Mesendoderm (in vitro differentiated cells): ENCODE measurements at regions not wholly inside any gene's neighbourhood (a gene's known extent, or its start where the extent isn't known, plus 50 kb on each side); places are given as distances from the start of the nearest gene placed in this dataset.

Experiments
- DNase-seq: peaks from one replicate; pipeline ENCODE4 v3.0.0; 2013
- H2AK5ac ChIP-seq: 2 replicates; pipeline ENCODE4 v1.6.1; 2013; ENCODE audit warnings: low read length, inconsistent platforms
- H2BK120ac ChIP-seq: 2 replicates; pipeline ENCODE4 v1.6.1; 2013; ENCODE audit warnings: low read depth, mild to moderate bottlenecking, low read length, moderate library complexity, mixed read lengths
- H2BK15ac ChIP-seq: replicated peaks from 2 replicates; pipeline ENCODE4 v1.6.1; 2013; ENCODE audit warnings: low read depth, mild to moderate bottlenecking, moderate library complexity
- H2BK5ac ChIP-seq: 2 replicates; pipeline ENCODE4 v1.6.1; 2013; ENCODE audit warnings: low read length, inconsistent platforms
- H3K18ac ChIP-seq: 2 replicates; pipeline ENCODE4 v1.6.1; 2013; ENCODE audit warnings: mild to moderate bottlenecking, low read length, mixed read lengths
- H3K23ac ChIP-seq: one replicate; pipeline ENCODE4 v1.6.1; 2013; ENCODE audit warnings: low read length
- H3K27ac ChIP-seq: 2 replicates; pipeline ENCODE4 v1.5.1; 2013; ENCODE audit warnings: low read depth, mild to moderate bottlenecking, inconsistent platforms, low read length, moderate library complexity
- H3K27me3 ChIP-seq: 2 replicates; pipeline ENCODE4 v1.6.1; 2013; ENCODE audit warnings: low read length, control low read depth, mild to moderate bottlenecking, inconsistent platforms; ENCODE audit not compliant: insufficient read depth, poor library complexity
- H3K36me3 ChIP-seq: 2 replicates; pipeline ENCODE4 v1.6.1; 2013; ENCODE audit warnings: low read length, inconsistent platforms; ENCODE audit not compliant: control insufficient read depth, insufficient read depth
- H3K4ac ChIP-seq: one replicate; pipeline ENCODE4 v1.6.1; 2013; ENCODE audit warnings: low read depth, mild to moderate bottlenecking, low read length, moderate library complexity
- H3K4me1 ChIP-seq: 2 replicates; pipeline ENCODE4 v1.6.1; 2013; ENCODE audit warnings: low read depth, low read length, inconsistent platforms; ENCODE audit not compliant: control insufficient read depth
- H3K4me2 ChIP-seq: 2 replicates; pipeline ENCODE4 v1.6.1; 2013; ENCODE audit warnings: low read length
- H3K4me3 ChIP-seq: 2 replicates; pipeline ENCODE4 v1.5.1; 2013; ENCODE audit warnings: mild to moderate bottlenecking, low read length
- H3K56ac ChIP-seq: one replicate; pipeline ENCODE4 v1.6.1; 2013; ENCODE audit warnings: low read length
- H3K79me1 ChIP-seq: 2 replicates; pipeline ENCODE4 v1.6.1; 2013; ENCODE audit warnings: low read length, inconsistent platforms
- H3K79me2 ChIP-seq: 2 replicates; pipeline ENCODE4 v1.6.1; 2013; ENCODE audit warnings: mild to moderate bottlenecking, low read length; ENCODE audit not compliant: control insufficient read depth, insufficient read depth
- H3K9ac ChIP-seq: 2 replicates; pipeline ENCODE4 v1.6.1; 2013; ENCODE audit warnings: low read length, inconsistent platforms
- H4K5ac ChIP-seq: one replicate; pipeline ENCODE4 v1.6.1; 2013; ENCODE audit warnings: low read length
- H4K8ac ChIP-seq: one replicate; pipeline ENCODE4 v1.6.1; 2013; ENCODE audit warnings: low read depth, mild to moderate bottlenecking, control low read depth, low read length, moderate library complexity
- WGBS: extraction: QIAGEN DNeasy Blood & Tissue Kit; methylation state at CpG from one replicate; pipeline ENCODE4 v1.1.7; 2013; ENCODE audit warnings: low lambda C conversion rate, missing lambda C conversion rate; ENCODE audit not compliant: insufficient coverage; ENCODE audit errors: extremely low coverage; 5-methylcytosine and 5-hydroxymethylcytosine counted together

DNA sequence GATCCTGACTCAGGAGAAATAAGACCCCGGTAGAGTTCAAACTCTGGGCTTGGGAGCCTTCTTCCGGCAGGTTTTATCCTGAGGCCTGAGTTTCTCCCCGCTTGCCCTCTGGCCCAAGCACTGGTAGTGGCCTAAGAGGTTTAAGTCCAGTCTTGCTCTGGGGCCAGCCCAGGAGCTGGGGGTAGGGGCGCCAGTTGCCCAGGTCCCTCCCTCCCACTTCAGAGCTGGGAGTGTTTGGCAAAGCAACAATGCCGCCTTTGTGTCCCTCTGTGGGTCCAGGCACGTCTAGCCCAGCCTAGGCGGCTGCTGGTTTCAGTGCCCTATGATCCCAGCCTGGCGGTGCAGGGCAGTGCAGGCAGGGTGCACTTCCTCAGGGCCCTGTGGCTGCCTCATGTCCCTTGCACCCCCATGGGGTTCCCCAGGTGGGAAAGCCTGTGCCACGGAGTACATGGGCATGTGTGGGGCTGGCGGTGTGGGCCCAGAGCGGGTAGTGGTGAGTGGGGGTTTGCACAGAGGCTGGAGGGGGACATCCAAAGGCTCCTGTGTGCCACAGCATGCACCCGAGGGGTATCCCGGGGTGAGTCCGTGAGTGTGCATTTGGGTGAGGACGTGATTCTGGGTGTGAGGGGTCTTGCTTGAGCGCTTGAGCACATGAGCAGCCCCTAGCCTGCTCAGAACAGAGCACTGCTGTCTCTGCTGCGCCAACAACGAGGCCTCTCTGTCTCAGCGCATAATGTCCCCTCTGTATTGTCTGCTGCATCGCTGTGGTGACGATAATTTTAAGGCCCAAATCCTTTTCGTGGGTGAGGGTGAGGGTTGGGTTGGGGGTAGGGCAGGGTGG is 61.7 kb upstream of the PSD2 start:
- no CpG with 5 or more reads among the region's 22 CpGs for WGBS
- H4K5ac ChIP-seq: no peak overlapping the region

DNA sequence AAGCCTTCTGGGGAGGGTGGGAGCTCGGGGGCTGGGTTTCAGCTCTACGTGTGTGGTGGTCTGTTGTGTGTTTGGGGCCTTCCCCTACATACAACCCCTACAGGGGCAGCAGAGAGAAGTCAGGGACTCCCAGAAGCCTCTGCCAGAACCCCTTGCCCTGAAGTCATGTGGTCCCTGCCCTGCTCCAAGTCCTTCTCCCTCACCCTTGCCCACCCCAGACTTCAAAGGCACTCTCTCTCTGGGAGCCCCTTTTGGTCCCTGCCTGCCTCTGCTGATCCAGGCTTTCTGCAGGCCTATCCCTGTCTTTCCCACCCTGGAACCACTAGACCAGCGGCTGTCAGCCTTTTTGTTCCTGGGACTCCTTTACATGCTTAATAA is 61.1 kb upstream of the PSD2 start:
- Histone ChIP-seq H4K5ac (no peak overlapping the region), H3K4me2 (no peak overlapping the region), H2BK15ac (no peak overlapping the region), H4K8ac (no peak overlapping the region), H3K18ac (no peak overlapping the region), H3K56ac (peak overlapping the region; percentile 15), H3K9ac (no peak overlapping the region), H2AK5ac (no peak overlapping the region), H2BK5ac (no peak overlapping the region), H3K79me2 (no peaks in the 10 kb centered on the region), H3K27me3 (no peaks in the 10 kb centered on the region), H3K79me1 (no peaks in the 10 kb centered on the region), H3K4me1 (peaks cover 4% of the 10 kb centered on the region), H3K4me3 (no peak overlapping the region), H3K36me3 (no peaks in the 10 kb centered on the region), H3K4ac (no peak overlapping the region), H2BK120ac (no peak overlapping the region), H3K27ac (no peak overlapping the region), H3K23ac (no peak overlapping the region)
- DNase-seq: no peak
- WGBS: no CpG with 5 or more reads among the region's 3 CpGs

More for the DNA sequence above, 61.7 kb upstream of the PSD2 start:
- H3K9ac ChIP-seq: no peak overlapping the region
- no peaks in the 10 kb centered on the region for H3K27me3 ChIP-seq
- H3K56ac ChIP-seq: peak overlapping the region; percentile 34
- no peak overlapping the region for H2BK120ac ChIP-seq
- H3K79me1 ChIP-seq: no peaks in the 10 kb centered on the region
- H3K27ac ChIP-seq: no peak overlapping the region
- H2BK15ac ChIP-seq: no peak overlapping the region
- H3K18ac ChIP-seq: no peak overlapping the region
- H3K36me3 ChIP-seq: no peaks in the 10 kb centered on the region
- H3K4ac ChIP-seq: no peak overlapping the region
- DNase-seq: no peak
- no peak overlapping the region for H3K4me3 ChIP-seq
- no peak overlapping the region for H3K4me2 ChIP-seq
- H4K8ac ChIP-seq: no peak overlapping the region
- H3K79me2 ChIP-seq: no peaks in the 10 kb centered on the region
- peaks cover 3% of the 10 kb centered on the region for H3K4me1 ChIP-seq
- H2BK5ac ChIP-seq: no peak overlapping the region
- no peak overlapping the region for H2AK5ac ChIP-seq
- peak overlapping the region; percentile 45 for H3K23ac ChIP-seq

DNA sequence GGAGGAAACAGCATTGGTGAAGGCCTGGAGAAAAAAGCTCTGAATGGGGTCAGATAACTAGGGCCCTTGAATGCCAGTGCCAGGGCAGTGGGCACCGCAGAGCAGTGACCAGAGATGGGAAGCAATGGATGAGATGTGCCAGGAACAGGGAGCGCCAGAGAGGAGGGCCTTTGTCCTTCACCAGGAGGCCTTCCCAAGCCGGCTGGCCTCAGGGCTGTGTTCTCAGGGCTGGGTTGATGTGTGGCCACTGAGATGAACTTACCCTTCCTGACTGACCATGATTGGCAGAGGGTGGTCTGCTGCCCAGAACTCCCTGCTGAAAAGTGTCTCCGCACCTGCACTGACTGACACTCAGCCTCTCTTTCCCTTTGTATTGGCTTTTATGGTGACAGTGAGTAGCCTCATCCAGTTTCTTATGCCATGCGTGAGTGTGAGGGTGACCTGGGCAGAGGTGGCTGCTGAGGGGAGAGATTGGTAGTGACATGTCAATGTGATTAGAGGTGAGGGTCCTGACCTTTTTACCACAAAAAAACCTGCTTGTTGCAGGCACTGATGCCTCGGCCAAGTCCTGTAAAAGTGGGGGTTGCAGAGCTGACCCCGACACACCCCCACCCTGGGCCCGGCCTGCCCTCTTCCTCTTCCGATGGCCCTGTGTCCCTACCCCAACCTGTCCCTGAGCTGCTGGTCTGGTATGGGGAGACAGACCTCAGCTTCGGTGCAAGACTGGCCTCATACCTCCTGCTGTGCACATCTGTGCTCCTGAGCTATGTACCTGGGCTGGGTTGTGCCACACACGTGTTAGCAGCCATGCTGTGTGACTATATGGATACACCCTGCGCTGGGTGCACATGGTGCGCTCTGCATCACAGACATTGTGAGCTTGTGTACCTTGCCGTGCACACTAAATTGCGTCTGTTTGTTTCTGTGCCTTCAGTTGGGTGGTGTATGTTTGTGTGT is 57.1 kb upstream of the PSD2 start:
- no peak overlapping the region for H2BK120ac ChIP-seq
- peak overlapping the region; percentile 62 for H2AK5ac ChIP-seq
- H3K9ac ChIP-seq: peak overlapping the region; percentile 19
- H3K27ac ChIP-seq: no peak overlapping the region
- H3K56ac ChIP-seq: peak overlapping the region; percentile 54
- no peak overlapping the region for H3K4me3 ChIP-seq
- peak overlapping the region; percentile 58 for H2BK5ac ChIP-seq
- H3K79me1 ChIP-seq: no peaks in the 10 kb centered on the region
- no peak overlapping the region for H3K18ac ChIP-seq
- DNase-seq: no peak
- no peaks in the 10 kb centered on the region for H3K79me2 ChIP-seq
- no peak overlapping the region for H2BK15ac ChIP-seq
- H3K23ac ChIP-seq: no peak overlapping the region
- no CpG with 5 or more reads among the region's 15 CpGs for WGBS
- H3K36me3 ChIP-seq: no peaks in the 10 kb centered on the region
- H4K5ac ChIP-seq: no peak overlapping the region
- H4K8ac ChIP-seq: no peak overlapping the region
- H3K4me2 ChIP-seq: no peak overlapping the region
- H3K4ac ChIP-seq: no peak overlapping the region
- H3K4me1 ChIP-seq: peaks cover 10% of the 10 kb centered on the region
- no peaks in the 10 kb centered on the region for H3K27me3 ChIP-seq

DNA sequence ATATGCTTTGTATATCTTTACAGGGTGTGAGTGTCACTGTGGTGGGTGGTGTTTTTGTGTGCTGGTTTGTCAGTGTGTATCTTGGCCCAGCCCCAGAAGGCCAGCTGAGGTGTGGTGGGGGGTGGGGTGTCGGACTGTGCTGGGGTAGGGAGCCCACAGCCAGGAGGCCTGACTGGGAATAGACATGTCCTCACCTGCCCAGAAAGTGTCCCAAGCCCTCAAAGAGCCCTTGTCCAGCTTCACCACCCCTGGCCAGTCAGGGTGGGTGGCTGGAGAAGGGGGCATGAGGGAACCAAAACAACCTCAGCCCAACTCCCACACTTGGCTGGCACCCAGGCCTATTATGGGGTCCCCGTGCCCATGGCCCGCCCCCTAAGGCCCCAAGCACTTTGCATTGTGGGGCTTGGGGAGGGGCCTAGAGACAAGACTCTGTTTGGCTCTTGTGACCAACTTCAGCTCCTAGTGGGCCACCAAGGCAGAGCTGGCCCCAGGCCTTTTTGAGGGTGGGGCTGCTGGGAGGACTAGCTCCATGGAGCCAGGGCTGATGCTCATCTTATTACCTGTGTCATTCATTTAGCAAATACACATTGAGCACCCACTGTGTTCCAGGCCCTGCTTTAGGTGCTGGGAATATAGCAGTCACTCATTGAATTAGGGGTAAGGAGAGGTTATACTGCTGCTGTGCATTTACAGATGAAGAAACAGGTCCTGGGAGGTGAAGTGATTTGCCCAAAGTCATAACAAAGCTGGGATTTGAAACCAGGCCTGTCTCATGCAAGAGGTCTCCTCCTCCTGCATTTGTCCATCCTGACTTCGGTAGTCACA is 56.2 kb upstream of the PSD2 start:
- H3K23ac ChIP-seq: peak overlapping the region; percentile 37
- no peak overlapping the region for H2BK15ac ChIP-seq
- H3K4me3 ChIP-seq: no peak overlapping the region
- H4K8ac ChIP-seq: no peak overlapping the region
- H4K5ac ChIP-seq: no peak overlapping the region
- H3K4me1 ChIP-seq: peaks cover 10% of the 10 kb centered on the region
- no peaks in the 10 kb centered on the region for H3K36me3 ChIP-seq
- H3K4ac ChIP-seq: no peak overlapping the region
- H3K9ac ChIP-seq: no peak overlapping the region
- peak overlapping the region; percentile 54 for H3K56ac ChIP-seq
- DNase-seq: no peak
- H3K79me2 ChIP-seq: no peaks in the 10 kb centered on the region
- no CpG with 5 or more reads among the region's 4 CpGs for WGBS
- no peak overlapping the region for H3K18ac ChIP-seq
- no peaks in the 10 kb centered on the region for H3K27me3 ChIP-seq
- no peaks in the 10 kb centered on the region for H3K79me1 ChIP-seq
- H2BK5ac ChIP-seq: no peak overlapping the region
- H3K27ac ChIP-seq: no peak overlapping the region
- H2BK120ac ChIP-seq: no peak overlapping the region
- peak overlapping the region; percentile 62 for H2AK5ac ChIP-seq
- no peak overlapping the region for H3K4me2 ChIP-seq

DNA sequence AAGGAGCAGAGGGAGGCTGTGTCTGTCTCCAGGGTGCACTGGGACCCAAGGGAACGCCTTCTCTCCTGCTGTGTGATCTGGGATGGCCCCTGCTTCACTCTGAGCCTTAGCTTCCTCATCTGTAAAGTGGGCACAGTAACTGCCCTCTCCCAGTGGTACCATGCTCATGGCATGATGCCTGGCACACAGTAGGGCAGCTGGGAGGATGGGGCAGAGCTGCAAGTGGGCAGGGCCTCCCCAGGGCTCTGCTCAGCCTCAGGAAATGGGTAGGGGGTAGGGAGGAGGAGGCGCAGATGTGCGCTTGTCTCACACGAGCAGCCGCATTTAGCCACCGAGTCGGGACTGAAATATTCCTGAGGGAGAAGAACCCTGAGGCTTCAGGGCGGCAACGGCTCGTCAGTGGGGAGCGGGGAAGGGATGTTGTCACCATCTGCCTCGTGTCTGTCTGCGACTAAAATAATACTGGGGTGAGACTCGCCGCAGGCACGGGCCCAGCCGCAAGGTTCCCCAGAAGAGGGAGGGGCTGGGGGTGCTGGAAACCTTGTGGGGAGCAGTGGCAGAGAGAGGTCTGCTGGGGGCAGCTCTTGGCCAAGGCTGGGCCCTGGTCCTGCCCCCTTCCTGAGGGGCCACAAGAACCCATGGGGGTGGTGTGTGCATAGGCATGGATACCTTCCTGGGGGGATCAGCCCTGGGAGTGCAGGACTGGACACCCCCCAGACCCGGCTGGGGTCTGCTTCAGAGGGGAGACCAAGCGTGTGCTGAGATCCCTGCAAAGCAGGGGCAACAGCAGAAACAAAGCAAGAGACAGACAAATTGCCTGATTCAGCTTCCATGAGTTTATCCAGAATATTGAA is 55.2 kb upstream of the PSD2 start:
- H3K9ac ChIP-seq: no peak overlapping the region
- H4K5ac ChIP-seq: no peak overlapping the region
- H3K4ac ChIP-seq: no peak overlapping the region
- no peak overlapping the region for H3K23ac ChIP-seq
- no peak overlapping the region for H3K4me3 ChIP-seq
- peak overlapping the region; percentile 32 for H2AK5ac ChIP-seq
- WGBS: no CpG with 5 or more reads among the region's 19 CpGs
- H2BK5ac ChIP-seq: no peak overlapping the region
- H4K8ac ChIP-seq: no peak overlapping the region
- peaks cover 13% of the 10 kb centered on the region for H3K4me1 ChIP-seq
- H3K79me1 ChIP-seq: no peaks in the 10 kb centered on the region
- H3K36me3 ChIP-seq: no peaks in the 10 kb centered on the region
- no peak overlapping the region for H3K18ac ChIP-seq
- H2BK15ac ChIP-seq: no peak overlapping the region
- H3K79me2 ChIP-seq: no peaks in the 10 kb centered on the region
- no peak overlapping the region for H3K56ac ChIP-seq
- no peaks in the 10 kb centered on the region for H3K27me3 ChIP-seq
- no peak overlapping the region for H2BK120ac ChIP-seq
- no peak overlapping the region for H3K27ac ChIP-seq
- no peak overlapping the region for H3K4me2 ChIP-seq
- DNase-seq: no peak
